GM21423 (cell line): ENCODE measurements at regions not wholly inside any gene's neighbourhood (a gene's known extent, or its start where the extent isn't known, plus 50 kb on each side); places are given as distances from the start of the nearest gene placed in this dataset.

Source experiments
- ATAC-seq: cut with Tn5 transposase; IDR thresholded peaks from one replicate; pipeline ENCODE4 v1.9.1; 2021; ENCODE audit warnings: mild to moderate bottlenecking, moderate library complexity; ENCODE audit not compliant: unreplicated experiment

DNA sequence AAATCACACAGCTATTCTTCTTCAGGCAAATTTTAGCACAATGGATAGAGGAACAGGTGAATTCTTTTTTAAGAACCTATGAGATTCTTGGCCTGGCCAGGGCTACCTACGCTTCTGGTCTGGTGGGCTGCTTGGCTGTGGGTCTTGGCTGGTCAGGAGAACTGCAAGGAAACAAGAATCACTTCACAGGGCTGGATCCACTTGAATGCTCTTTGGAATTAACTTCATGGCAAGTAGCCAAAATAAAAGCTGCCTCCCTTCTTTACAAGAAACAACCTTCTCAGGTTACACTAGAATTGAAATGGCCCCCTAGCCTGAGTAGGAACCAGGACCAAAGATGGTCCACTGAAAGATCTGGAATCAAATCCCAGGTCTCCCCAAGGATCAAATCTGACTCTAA, 519.1 kb downstream of the IQCM start:
- ATAC-seq = no peak

GRCh38 chr4:149296084-149296483, 519.6 kb downstream of the IQCM start:
- no peak for ATAC-seq

- ATAC-seq = no peak
Measured at GRCh38 chr4:149294601-149295000, 521.0 kb downstream of the IQCM start.

DNA sequence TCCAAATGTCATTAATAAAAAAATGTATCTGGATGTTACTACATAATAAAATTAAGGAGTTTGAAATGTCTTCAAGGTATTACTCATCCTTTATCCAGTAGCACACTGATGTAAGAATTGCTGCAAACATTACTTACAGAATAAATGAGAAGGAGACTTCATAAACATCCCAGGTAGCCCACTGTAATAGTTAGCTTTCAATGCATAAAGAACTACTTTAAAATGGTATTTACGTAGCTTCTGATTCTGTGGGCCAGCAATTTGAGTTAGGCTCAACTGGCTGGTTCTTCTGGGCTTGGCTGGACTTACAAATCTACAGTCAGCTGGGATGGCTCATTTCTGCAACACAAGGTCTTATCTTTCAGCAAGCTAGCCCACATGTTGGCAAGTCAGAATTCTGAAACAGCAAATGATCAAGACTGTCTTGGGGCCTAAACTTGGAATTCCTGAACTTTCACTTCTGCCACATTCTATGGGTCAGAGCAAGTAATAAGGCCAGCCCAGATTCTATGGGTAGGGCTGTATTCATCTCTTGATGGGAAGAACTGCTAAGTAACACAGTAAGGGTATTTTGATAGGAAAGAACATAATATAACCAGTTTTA, 522.5 kb downstream of the IQCM start:
- no peak for ATAC-seq

GRCh38 chr4:149292425-149293007, 523.1 kb downstream of the IQCM start:
- ATAC-seq = no peak

DNA sequence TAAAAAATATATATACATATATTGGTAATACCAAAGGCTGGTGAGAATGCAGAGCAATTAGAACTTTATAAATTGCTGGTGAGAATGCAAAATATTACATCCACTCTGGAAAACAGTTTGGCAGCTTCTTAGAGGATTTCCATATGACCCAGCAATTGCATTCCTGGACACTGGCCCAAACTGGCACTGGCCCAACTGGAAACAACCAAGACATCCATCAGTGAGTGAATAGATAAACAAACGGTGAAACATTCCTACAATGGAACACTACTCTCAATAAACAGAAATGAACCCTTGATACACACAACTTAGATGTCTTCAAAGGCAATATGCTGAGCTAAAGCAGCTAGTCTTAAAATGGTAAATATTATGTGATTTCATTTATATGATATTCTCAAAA, 524.2 kb downstream of the IQCM start:
- no peak for ATAC-seq

DNA sequence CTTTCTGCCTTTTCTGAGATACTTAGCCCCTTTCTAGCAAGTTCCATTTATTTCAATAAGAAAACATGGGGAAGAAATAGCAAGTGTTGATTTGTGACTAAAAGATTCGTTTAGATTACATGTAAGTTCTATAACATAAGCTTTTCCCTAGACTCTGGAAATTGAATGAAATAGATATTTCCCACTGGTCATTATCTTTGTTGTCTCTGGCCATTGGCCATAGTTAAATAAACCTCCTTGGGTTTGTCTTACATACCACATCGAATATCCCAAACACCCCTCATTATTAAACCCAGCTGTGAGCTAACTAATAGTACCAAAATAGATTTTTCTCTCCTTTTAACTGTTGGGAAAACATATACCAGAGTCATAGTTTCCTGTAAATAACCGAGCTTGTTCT, 534.8 kb downstream of the IQCM start:
- ATAC-seq = no peak

DNA sequence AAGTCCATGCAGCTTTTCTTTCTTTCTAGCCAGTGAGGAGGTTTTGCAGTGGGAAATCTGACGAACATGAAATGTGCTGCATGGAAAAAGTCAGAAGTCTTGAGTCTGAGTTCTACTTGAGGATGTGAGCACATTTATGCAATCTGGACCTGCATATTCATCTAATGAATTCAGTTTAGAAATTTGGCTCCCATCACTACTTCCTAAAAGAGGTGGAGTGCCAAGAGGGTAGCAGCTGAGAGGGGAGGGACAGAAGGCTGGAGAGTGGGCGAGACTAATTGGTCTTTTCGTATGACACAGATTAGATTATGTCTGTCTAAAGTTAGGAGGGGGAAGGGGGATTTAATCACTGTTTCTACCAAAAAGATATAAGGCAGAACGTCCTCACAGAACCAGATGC, 535.9 kb downstream of the IQCM start:
- no peak for ATAC-seq

GRCh38 chr4:149279331-149279730, 536.3 kb downstream of the IQCM start:
- no peak for ATAC-seq

GRCh38 chr4:149277705-149278104, 537.9 kb downstream of the IQCM start:
- ATAC-seq = no peak

DNA sequence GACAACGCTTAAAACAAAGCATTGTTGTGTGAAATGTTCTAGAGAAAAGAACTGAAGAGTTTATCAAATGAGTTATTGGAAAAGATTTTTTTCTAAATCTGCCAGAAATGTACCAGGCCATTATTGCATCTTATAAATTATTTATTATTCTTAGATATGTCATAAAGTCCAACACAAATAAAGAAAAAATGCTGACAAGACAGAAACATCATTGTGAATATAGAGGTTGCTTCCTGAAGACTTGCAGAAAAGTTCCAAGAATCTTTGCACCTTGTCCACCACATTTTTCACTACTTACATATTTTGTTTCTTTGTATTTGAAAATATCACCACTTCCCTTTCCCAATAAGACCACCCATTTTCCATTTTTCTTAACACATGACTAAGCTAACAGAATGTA, 545.8 kb downstream of the IQCM start:
- ATAC-seq = no peak

- ATAC-seq = no peak
Measured at GRCh38 chr4:149266301-149266700, 549.3 kb downstream of the IQCM start.

DNA sequence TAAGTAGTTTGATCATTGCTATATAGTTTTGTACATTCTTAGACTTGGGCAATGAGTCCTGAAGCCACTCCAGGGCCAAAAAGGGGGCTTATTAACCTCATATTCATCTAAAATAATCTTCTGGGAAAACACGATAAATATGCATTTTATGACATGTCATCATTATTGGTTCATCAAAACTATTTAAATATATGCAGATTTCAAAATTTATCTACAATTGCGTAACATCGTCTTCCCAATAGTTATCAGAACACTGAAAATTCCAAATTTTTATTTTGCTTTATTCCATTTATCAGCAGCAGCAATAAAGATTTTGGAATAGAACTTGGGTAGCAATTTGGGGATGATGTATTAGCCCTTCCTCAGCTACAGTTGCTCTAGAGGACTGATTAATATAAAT, 550.0 kb downstream of the IQCM start:
- no peak for ATAC-seq

DNA sequence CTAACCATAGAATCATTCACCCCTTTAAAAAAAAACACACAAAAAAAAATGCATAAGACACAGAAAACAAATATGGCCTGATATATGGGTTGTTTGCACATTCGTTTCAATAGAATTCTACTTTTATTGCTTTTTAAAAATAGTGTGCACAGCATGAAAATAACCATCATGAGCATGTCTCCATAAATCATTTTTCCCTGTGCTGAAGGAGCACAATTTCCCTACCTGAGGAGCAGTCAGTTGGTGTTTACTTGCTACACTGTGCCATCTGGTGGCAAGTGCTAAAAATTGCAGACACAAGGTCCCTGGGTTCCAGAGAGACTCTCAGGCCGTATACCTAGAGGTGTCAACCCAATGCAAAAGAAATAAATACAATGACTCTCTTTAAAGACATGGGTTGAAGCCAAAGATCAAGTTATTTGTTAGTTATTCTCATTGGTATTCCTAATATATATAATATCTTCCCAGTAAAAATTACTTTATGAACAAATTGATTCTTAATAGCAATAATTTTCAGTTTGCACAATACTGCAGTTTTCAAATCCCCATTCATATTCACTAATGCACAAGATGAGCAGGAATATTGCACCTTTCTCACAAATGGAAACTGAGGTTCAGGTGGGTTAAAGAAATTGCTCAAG, 551.4 kb downstream of the IQCM start:
- peak; percentile 95 for ATAC-seq

DNA sequence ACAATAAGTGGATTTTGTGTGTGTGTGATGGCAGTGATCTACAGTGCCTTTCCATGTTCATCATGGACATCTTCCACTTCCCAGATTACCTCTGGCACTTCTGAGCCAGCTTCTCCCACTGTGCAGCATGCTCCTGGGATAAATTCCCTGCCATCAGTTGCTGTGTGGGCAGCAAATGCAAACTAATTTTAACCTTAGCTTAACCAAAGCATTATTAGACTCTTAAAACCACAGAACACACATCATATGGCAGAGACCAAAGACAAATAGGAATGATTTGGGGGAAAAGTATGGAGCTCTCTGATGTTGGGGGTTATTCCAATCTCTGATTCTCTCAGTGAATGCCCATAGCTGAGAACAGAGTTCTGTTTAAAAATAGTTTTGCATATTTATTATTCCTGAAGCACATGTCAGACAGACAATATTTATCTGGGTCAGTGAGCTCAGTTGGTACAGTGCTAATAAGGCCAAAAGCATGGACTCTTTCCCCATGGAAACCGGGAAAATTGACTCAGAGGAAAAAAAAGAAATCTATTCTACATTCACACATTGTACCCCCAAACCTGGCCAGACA, 567.4 kb downstream of the IQCM start:
- ATAC-seq = no peak

DNA sequence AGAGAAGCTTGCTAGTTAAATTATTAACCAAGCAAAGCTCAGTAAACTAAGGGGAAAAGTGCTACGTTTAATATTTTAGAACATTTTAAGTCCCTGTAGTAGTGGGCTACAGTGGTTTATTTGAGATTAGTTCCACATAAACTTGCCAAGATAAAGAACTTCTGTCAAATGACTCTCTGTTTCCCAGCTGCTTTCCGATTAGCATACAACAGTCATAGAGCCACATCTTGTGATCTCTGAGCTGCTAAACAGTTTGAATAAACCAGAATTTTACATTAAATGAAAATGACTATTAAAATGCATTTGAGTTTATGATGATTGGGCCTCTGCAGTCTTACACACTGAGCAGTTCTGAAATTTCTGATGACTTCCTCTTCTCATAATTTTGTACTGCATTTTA, 568.5 kb downstream of the IQCM start:
- no peak for ATAC-seq

DNA sequence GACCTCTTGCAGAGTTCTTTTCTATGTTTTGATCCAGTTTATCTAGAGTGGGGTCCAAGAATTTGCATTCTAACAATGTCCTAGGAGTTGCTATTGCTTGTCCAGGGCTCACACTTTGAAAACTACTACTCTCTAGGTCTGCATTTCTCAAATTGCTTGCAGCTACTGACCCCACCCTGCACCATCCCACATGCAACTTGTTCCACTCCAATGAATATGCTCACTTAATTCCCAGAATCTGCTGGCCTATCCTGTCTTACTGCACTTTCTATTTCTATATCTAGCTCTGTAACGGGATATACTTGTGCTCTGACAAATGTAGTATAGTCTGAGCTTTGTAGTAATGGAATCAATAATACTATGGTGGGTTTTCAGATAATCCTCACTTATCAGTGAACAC, 570.3 kb downstream of the IQCM start:
- ATAC-seq = no peak

DNA sequence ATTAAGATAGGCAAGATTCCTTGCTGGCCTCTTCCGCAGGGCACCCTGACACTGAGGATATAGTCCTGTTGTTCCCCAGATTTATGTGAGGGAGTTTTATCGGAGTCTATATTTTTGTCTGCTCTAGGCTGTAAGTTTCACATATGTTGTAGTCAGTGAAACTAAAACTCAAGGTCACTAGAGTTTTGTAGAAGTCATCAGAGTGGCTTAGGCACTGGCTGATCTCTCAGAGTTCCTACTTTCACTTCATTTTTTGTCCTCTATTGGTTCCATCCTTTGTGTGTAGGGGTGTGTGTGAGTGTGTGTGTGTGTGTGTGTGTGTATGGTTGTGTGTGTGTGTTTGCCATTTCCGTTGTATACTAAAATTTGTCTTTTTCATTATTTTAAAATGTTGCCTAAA, 577.5 kb downstream of the IQCM start:
- no peak for ATAC-seq

GRCh38 chr4:149234798-149235197, 580.8 kb downstream of the IQCM start:
- no peak for ATAC-seq

- ATAC-seq = no peak
Measured at GRCh38 chr4:149223659-149224058, 592.0 kb downstream of the IQCM start.

- no peak for ATAC-seq
Measured at GRCh38 chr4:149218672-149219071, 597.0 kb downstream of the IQCM start.

GRCh38 chr4:149214301-149214700, 601.3 kb downstream of the IQCM start:
- ATAC-seq = no peak
